GM18519 (cell line): ENCODE measurements at regions not wholly inside any gene's neighbourhood (a gene's known extent, or its start where the extent isn't known, plus 50 kb on each side); places are given as distances from the start of the nearest gene placed in this dataset.
"Not testable (repeated sequence)": the region's sequence is repeated elsewhere in the genome, so short reads cannot be mapped to it uniquely, and the experiment has no call there.

Source experiments
- ATAC-seq: cut with Tn5 transposase; IDR thresholded peaks from one replicate; pipeline ENCODE4 v1.9.1; 2021; ENCODE audit warnings: mild to moderate bottlenecking, moderate library complexity; ENCODE audit not compliant: unreplicated experiment, low FRiP score

GRCh38 chr2:19627359-19627758 lies 268.9 kb upstream of the OSR1 start:
- no peak for ATAC-seq

- ATAC-seq: no peak
These were observed 265.1 kb upstream of the OSR1 start for GRCh38 chr2:19623488-19623887.

- no peak for ATAC-seq
These were observed 258.9 kb upstream of the OSR1 start for GRCh38 chr2:19617257-19617848.

- ATAC-seq: not testable (repeated sequence)
These were observed 257.0 kb upstream of the OSR1 start for GRCh38 chr2:19615402-19615801.

- ATAC-seq: no peak
These were observed 255.6 kb upstream of the OSR1 start for GRCh38 chr2:19614066-19614465.

GRCh38 chr2:19611491-19612332 lies 253.3 kb upstream of the OSR1 start:
- no peak for ATAC-seq

- ATAC-seq: no peak
These were observed 250.8 kb upstream of the OSR1 start for GRCh38 chr2:19609266-19609665.

GRCh38 chr2:19607931-19608771 lies 249.7 kb upstream of the OSR1 start:
- ATAC-seq: no peak

GRCh38 chr2:19607400-19607799 lies 249.0 kb upstream of the OSR1 start:
- no peak for ATAC-seq

- ATAC-seq: no peak
These were observed 242.6 kb upstream of the OSR1 start for GRCh38 chr2:19600982-19601381.

GRCh38 chr2:19600506-19600905 lies 242.1 kb upstream of the OSR1 start:
- no peak for ATAC-seq

- ATAC-seq: no peak
These were observed 240.5 kb upstream of the OSR1 start for GRCh38 chr2:19598971-19599370.

GRCh38 chr2:19592197-19592596 lies 233.8 kb upstream of the OSR1 start:
- no peak for ATAC-seq

GRCh38 chr2:19589791-19590190 lies 231.4 kb upstream of the OSR1 start:
- ATAC-seq: no peak

GRCh38 chr2:19580830-19581229 lies 222.4 kb upstream of the OSR1 start:
- no peak for ATAC-seq

- ATAC-seq: no peak
These were observed 221.8 kb upstream of the OSR1 start for GRCh38 chr2:19580264-19580663.

GRCh38 chr2:19579461-19579860 lies 221.0 kb upstream of the OSR1 start:
- no peak for ATAC-seq

GRCh38 chr2:19577723-19578122 lies 219.3 kb upstream of the OSR1 start:
- no peak for ATAC-seq

GRCh38 chr2:19576411-19576810 lies 218.0 kb upstream of the OSR1 start:
- no peak for ATAC-seq

GRCh38 chr2:19575641-19576040 lies 217.2 kb upstream of the OSR1 start:
- ATAC-seq: no peak

- ATAC-seq: no peak
These were observed 216.4 kb upstream of the OSR1 start for GRCh38 chr2:19574778-19575260.
